GM18517 (cell line): ENCODE measurements at regions not wholly inside any gene's neighbourhood (a gene's known extent, or its start where the extent isn't known, plus 50 kb on each side); places are given as distances from the start of the nearest gene placed in this dataset.

Source experiments
- ATAC-seq: cut with Tn5 transposase; IDR thresholded peaks from one replicate; pipeline ENCODE4 v1.9.1; 2021; ENCODE audit warnings: mild to moderate bottlenecking, moderate library complexity; ENCODE audit not compliant: unreplicated experiment

- ATAC-seq, result no peak
These were observed 51.1 kb upstream of the TMEM33 start for GRCh38 chr4:41883988-41884734.

GRCh38 chr4:41882625-41883347, 52.4 kb upstream of the TMEM33 start:
- ATAC-seq, result no peak

- ATAC-seq, result no peak
These were observed 53.1 kb upstream of the TMEM33 start for GRCh38 chr4:41881981-41882624.

GRCh38 chr4:41880840-41881831, 54.1 kb upstream of the TMEM33 start:
- no peak for ATAC-seq

- ATAC-seq, result no peak
These were observed 55.0 kb upstream of the TMEM33 start for GRCh38 chr4:41880022-41880837.

GRCh38 chr4:41879552-41879951, 55.7 kb upstream of the TMEM33 start:
- no peak for ATAC-seq

- no peak for ATAC-seq
These were observed 56.2 kb upstream of the TMEM33 start for GRCh38 chr4:41878991-41879491.

GRCh38 chr4:41878170-41878969, 56.9 kb upstream of the TMEM33 start:
- ATAC-seq, result no peak

DNA sequence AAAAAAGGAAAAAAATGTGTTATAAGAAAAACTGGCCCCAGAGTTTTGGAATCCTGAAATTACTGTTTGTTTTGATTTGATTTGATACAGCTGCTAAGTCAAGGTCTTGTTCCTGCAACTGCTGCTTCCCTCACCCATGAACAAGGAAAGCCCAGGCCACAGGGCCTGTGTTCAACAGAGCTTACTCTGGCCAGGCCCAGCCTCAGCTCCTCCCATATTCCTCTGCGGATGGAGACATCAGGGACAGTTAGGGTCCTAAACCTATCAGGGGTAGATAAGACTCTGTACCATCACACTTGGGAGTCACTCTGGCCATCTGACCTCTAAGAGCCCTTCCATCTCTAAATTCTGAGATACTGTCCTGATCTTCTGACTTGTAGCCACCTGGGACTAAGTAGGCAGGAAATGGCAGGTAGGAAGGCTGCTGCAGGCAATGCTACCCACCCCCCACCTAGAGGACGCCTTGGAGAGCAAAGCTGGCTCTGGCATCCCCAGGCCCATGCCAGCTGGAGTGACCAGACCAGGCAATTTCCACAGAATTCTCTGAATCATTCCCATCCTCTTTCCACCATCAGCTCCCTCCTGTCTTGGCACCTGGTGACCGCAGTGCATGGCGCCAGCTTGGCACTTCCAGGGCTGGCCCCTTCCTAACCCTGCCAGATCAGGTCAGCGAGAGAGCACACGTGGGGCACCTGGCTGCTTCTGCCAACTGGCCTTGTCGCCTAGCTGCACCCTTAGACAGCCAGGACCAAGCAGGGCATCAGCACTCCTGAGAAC, 58.0 kb upstream of the TMEM33 start:
- ATAC-seq, result no peak

- ATAC-seq, result no peak
These were observed 60.4 kb upstream of the TMEM33 start for GRCh38 chr4:41874873-41875272.

DNA sequence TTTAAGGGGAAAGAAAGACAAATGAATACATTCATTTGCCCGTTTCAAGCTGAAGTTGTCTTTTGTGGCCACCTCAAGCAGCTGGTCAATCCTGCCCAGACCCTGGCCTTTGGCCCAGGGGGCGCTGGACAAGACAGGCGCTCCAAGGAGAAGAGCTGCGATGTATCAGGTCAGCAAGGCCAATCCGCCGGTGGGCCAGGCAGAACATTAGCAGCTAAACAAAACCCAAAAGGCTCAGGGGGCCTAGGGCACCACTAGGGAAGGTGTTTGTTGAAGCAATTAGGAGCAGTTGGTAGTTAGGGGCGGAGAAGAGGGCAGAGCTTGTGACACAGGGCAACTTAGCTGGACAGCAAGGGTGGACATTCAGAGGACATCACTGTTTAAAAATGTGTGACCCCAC, 60.8 kb upstream of the TMEM33 start:
- ATAC-seq, result no peak

DNA sequence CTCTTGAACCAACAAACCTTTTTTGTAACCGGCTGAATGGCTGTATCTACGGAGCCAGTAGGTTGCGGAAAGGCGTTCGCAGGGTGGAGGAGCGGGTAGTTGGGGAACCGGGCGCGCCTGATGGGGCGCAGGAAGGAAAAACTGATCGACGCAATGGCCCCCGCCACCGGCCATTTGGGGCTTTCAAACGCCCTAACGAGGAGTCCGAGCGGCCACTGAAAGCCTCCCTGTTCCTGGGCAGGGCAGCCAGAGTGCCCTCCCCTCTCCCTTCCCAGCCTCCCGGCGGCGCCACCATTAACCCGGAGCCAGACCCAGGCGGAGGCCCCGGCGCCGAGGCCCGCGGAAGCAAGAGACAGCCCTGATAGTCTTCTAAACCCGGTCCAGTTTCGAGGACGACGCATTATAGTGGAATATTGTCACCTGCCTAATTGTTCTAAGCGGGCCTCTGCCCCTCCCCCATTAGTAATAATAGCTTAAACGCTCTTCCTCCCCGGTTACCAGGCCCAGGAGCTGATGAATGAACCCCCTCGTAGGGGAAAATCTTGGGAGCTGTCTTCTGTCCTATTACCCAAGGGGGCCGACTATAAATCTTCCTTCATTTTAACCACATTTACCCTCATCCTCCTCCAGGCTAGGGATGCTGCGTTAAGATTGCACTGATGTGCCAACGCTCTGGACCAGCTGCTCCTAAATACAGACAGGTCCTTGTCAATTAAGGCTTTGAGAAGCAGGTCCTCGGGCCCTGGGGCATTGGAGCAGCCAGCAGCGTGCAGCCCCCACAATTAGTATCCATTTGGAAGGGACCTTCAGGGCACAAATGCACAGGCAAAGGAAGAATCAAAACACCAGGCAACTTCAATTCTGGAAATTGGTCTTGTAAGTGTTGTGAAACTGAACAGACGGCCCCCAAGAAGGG, 61.6 kb upstream of the TMEM33 start:
- ATAC-seq, result no peak

DNA sequence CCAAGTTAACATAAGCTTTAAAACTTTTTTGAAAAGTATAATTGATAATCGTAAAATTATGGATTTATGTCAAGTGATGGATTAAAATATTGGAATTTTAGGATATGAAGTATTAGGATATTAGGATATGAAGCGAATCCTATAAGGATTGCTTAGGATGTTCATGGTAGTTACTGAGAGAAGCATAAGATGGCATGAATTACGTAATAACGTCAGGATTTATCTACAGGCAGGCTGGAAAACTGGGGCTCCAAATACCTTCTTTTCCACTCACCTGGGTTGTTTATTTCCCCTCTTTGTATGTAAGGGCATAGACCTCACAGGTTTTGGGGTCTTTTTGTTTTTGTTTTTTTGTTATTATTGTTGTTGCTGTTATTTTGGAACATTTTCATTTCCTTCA, 65.2 kb upstream of the TMEM33 start:
- ATAC-seq, result no peak

- ATAC-seq, result no peak
These were observed 68.2 kb upstream of the TMEM33 start for GRCh38 chr4:41866799-41867677.

DNA sequence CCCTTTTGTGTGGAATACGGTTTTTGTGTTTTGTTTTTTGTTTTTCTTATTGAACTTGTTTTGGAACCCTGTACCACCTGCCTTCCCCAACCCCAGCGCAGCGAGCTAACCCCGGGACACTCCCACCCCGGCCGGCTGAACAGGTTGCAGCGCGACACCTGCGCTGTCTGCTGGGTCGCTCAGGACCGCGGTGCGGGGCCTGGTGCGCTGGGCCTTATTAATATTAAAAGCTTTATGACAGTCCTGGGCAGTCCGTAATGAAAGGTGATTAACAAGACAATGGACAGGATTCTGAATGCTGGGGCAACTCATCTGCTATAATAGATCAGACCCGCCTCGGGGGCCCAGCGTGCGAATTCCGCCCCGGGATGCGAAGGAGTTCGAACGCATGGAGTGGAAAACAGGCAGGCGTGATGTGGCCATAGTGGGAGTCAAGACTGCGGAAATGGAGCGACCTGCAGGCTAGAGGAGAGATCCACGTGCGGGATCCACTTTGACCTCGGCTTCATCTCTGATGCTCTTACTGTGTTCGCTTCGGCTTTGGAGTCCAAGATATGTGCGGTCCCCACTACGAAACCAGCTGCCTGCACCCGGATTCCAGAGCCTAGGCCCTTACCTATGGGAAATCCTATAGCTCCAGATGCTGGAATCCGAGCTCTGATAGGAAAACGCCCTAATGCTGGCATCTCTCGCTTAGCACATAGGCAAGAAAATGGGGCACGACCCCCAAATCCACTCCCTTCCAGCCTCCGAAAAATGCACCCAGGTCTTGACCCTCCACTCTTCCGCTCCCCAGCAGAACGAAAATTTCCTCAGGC, 69.0 kb upstream of the TMEM33 start:
- no peak for ATAC-seq
